GM10266 (cell line): ENCODE measurements at regions not wholly inside any gene's neighbourhood (a gene's known extent, or its start where the extent isn't known, plus 50 kb on each side); places are given as distances from the start of the nearest gene placed in this dataset.

Experiments
- DNase-seq: peaks from one replicate; pipeline ENCODE4 v3.0.0; 2012; ENCODE audit errors: extremely low spot score
- TF ChIP-seq, protein P1 (sequence below): IDR thresholded peaks from 2 replicates; pipeline ENCODE4 v1.5.1; 2012; ENCODE audit warnings: mild to moderate bottlenecking, low read depth; ENCODE audit not compliant: control insufficient read depth, insufficient read depth; ENCODE audit errors: missing control alignments

DNA sequence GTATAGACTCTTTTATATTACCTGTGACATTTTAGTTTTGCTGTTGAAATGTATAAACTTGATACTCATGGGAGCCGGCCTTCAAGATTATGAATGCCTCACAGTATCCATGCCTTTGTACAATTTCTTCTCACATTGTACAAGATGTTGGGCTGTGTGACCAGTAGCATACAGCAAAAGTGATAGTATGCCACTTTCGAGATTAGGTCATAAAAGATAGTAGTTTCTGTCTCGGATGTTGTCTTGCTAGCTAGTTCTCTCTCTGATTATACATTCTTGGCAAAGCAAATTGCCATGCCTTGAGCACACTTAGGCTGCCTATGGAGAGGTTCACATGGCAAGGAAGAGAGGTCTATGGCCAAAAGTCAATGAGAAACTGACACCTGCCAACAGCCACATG lies 1309.8 kb upstream of the CDH8 start:
- no peak for DNase-seq
- TF ChIP-seq, protein P1, sequence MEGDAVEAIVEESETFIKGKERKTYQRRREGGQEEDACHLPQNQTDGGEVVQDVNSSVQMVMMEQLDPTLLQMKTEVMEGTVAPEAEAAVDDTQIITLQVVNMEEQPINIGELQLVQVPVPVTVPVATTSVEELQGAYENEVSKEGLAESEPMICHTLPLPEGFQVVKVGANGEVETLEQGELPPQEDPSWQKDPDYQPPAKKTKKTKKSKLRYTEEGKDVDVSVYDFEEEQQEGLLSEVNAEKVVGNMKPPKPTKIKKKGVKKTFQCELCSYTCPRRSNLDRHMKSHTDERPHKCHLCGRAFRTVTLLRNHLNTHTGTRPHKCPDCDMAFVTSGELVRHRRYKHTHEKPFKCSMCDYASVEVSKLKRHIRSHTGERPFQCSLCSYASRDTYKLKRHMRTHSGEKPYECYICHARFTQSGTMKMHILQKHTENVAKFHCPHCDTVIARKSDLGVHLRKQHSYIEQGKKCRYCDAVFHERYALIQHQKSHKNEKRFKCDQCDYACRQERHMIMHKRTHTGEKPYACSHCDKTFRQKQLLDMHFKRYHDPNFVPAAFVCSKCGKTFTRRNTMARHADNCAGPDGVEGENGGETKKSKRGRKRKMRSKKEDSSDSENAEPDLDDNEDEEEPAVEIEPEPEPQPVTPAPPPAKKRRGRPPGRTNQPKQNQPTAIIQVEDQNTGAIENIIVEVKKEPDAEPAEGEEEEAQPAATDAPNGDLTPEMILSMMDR = no peak

DNA sequence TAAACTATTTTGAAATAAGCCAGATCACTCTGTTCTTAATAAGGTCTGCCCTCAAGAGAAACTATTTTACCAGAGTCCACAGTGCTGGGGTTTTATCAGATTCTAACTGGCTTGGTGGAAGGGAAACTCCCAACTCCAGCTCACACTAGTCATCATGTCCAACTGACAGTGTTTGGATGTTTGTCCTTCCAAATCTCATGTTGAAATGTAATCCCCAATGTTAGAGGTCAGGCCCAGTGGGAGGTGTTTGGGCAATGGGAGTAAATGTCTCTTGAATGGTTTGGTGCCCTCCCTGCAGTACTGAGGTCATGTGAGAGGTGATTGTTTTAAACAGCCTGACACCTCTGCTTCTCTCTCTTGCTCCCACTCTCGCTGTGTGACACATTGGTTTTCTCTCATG lies 1301.0 kb upstream of the CDH8 start:
- TF ChIP-seq, protein P1 = no peak
- no peak for DNase-seq

DNA sequence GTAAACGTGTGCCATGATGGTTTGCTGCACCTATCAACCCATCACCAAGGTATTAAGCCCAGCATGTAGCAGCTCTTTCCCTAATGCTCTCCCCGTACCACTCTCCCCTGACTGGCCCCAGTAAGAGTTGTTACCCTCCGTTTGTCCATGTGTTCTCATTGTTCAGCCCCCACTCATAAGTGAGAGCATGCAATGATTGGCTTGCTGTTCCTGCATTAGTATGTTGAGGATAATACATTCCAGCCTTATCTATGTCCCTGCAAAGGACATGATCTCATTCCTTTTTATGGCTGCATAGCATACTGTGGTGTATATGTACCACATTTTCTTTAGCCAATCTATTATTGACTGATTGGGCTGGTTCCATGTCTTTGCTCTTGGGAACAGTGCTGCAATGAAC lies 1294.9 kb upstream of the CDH8 start:
- DNase-seq = no peak
- TF ChIP-seq, protein P1 = no peak

DNA sequence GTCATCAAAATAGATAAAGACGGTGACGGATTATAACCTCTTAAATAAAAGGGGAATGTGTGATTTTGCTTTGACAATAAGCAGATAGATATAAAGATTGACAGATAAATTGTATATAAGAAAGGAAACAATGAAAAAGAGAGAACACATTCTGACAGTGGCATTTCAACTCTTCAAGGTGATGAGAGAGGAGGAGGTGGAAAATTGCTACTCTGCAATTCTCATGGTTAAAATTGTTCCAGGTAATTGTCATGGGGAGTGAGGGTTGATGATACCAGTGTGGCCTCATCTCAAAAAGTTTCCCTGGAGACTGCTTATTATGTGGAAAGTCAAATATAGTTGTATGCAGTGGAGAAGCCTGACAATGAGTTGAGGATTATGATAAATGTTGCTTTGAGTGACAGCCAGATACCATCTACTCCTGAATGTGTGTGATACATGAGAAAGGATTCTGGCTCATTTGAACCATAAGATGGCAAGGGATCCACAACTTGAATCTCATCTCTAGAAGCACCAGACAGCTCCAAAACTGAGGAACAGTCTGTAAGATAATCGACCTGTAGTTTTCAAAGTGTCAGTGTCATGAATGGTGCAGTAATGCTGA lies 1290.6 kb upstream of the CDH8 start:
- TF ChIP-seq, protein P1 = no peak
- DNase-seq = no peak

DNA sequence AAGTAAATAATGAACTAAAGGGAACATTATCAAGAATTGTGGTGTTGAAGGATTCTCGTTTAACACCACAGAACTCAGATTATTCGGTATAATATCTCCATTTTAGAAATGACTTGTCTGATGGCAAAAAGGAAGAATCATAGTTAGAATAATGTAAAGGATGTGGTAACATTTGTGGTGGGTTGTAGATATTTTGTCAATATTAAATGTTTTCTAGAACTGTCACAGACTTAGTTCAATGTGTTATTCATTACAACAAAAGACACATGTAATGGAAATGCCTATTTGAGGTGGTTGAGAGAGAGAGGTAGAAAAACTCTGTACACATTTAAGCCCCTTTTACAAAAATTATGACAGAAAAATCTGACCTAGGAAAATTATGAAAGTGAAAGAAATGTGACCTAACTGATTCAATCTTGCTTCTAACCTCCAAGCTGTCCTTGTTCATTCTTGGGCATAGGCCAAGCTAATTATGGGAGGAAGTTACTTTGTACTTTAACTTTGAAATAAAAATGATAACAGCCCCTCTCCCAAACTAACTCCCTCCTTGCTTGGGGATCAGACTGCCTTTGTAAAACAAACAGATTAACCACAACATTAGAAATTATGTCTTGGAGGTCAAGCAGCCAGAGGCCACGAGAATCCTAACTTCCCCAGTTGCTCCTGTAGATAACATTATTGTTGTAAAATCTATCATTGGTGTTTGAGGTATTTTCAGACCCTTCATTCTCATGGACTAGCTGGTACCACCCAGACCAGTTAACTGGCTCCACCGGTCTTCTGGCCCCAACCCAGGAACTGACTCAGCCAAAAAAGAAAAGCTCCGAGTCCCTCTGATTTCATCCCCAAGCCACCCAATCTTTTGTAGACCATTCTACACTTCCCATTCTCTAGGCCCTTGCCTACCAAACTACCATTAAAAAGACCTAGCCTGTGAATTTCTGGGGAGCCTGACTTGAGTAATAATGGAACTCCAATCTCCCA lies 1287.8 kb upstream of the CDH8 start:
- TF ChIP-seq, protein P1 = no peak
- DNase-seq = no peak

DNA sequence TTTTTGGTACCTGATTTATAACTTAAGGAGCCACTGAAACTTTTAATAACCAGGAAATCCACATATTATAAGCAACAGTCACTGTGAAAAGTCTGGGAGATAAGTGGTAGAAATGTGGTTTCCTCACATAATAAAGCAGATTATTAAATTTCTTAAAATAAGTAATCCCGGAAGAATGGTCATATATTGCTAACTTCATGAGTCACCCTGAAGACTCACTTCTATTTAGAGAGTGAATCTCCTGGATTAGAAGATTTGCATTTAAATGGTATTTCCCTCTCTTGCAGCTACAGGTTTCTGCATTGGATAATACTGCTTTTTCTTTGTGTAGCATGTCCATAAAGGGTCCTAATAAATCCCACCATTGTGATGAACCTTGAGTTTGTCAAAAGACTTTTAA lies 1286.8 kb upstream of the CDH8 start:
- TF ChIP-seq, protein P1 = no peak

DNA sequence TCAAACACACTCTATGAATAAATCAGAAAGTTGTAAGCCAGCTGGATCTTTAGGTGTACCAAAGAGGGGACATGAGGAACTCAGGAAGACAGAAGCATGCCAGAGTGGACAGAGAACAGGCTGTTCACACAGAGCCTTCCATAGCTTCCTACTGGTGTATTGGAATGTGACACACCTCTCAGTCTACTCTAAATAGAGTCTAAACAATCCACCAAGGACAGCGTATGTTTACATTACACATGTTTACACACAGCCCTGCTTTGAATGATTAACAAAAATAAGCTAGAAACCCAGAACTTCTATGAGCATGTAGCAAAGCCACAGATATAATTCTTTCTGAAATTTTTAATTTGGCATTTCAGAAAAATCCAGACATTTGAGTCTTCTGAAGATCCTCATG lies 1279.0 kb upstream of the CDH8 start:
- no peak for DNase-seq
- TF ChIP-seq, protein P1 = no peak

More for the DNA sequence above, 1286.8 kb upstream of the CDH8 start:
- DNase-seq = no peak
